MG63 (cell line): ENCODE measurements at regions not wholly inside any gene's neighbourhood (a gene's known extent, or its start where the extent isn't known, plus 50 kb on each side); places are given as distances from the start of the nearest gene placed in this dataset.
"Not testable (repeated sequence)": the region's sequence is repeated elsewhere in the genome, so short reads cannot be mapped to it uniquely, and the experiment has no call there.

ENCODE experiments used
- DNase-seq: peaks from one replicate; pipeline ENCODE4 v3.0.0-alpha.2; 2020
- H3K27me3 ChIP-seq: fragments of 250-450 bp; sonication (Bioruptor Pico); 2 replicates; pipeline ENCODE4 v1.5.1; 2020; ENCODE audit warnings: mild to moderate bottlenecking, moderate library complexity
- H3K36me3 ChIP-seq: fragments of 250-450 bp; sonication (Bioruptor Pico); 2 replicates; pipeline ENCODE4 v1.5.1; 2020; ENCODE audit warnings: mild to moderate bottlenecking, moderate library complexity
- H3K4me3 ChIP-seq: fragments of 250-450 bp; sonication (Bioruptor Pico); 2 replicates; pipeline ENCODE4 v1.5.1; 2020; ENCODE audit warnings: mild to moderate bottlenecking, moderate library complexity
- H3K9me3 ChIP-seq: fragments of 250-450 bp; sonication (Bioruptor Pico); 2 replicates; pipeline ENCODE4 v1.5.1; 2020; ENCODE audit warnings: mild to moderate bottlenecking, moderate library complexity

GRCh38 chr3:147191795-147192385 lies 214.5 kb downstream of the ZIC4 start:
- H3K9me3 ChIP-seq: no peaks in the 10 kb centered on the region
- H3K27me3 ChIP-seq: no peaks in the 10 kb centered on the region
- H3K4me3 ChIP-seq: no peak overlapping the region
- H3K36me3 ChIP-seq: no peaks in the 10 kb centered on the region
- peak; percentile 13 for DNase-seq

GRCh38 chr3:147189016-147189415 lies 217.3 kb downstream of the ZIC4 start:
- Histone ChIP-seq H3K9me3 (no peaks in the 10 kb centered on the region), H3K27me3 (no peaks in the 10 kb centered on the region), H3K4me3 (no peak overlapping the region), H3K36me3 (no peaks in the 10 kb centered on the region)
- no peak for DNase-seq

DNA sequence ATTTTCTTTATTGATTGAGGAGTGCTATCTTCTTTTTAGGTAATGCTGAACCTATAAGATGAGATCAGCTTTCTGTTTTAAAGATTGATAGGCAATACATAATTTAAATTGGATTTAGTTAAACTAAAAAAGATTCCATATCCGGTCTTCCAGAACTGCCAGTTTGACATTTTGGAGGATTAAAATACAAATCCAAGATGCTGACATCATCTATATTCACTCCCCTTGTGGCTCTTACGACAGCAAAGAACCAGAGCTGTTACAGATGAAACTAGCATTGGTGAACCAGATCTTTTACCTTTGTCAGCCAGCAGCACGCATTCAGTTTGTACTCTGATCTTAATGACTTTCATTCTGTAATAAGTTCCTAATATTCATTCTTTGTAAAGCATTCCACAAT lies 218.7 kb downstream of the ZIC4 start:
- Histone ChIP-seq H3K4me3 (no peak overlapping the region), H3K36me3 (no peaks in the 10 kb centered on the region), H3K27me3 (no peaks in the 10 kb centered on the region), H3K9me3 (no peaks in the 10 kb centered on the region)
- DNase-seq: no peak

- no peak for DNase-seq
- no peaks in the 10 kb centered on the region for H3K27me3 ChIP-seq
- H3K4me3 ChIP-seq: no peak overlapping the region
- no peaks in the 10 kb centered on the region for H3K9me3 ChIP-seq
- no peaks in the 10 kb centered on the region for H3K36me3 ChIP-seq
These were observed 220.6 kb downstream of the ZIC4 start for GRCh38 chr3:147185781-147186180.

DNA sequence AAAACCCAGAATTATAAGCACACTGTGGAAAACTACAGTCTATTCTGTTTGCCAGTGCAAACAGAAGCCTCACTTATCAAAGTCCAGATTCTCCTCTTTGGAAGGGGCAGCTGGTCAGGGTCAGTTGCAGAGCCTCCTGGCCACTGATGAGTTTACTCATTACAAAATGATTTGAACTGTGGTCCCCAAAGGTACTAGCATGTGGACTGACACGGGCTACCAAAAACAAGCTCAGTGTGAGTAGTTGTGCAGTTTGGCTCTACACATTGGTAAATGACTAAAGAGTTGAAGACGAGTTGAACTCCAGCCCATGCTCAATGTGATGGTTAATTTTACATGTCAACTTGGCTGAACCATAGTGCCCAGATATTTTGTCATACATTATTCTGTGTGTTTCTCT lies 221.5 kb downstream of the ZIC4 start:
- no peaks in the 10 kb centered on the region for H3K36me3 ChIP-seq
- no peak for DNase-seq
- no peaks in the 10 kb centered on the region for H3K9me3 ChIP-seq
- no peaks in the 10 kb centered on the region for H3K27me3 ChIP-seq
- no peak overlapping the region for H3K4me3 ChIP-seq

GRCh38 chr3:147173257-147173656 lies 233.1 kb downstream of the ZIC4 start:
- no peaks in the 10 kb centered on the region for H3K27me3 ChIP-seq
- H3K36me3 ChIP-seq: no peaks in the 10 kb centered on the region
- H3K4me3 ChIP-seq: no peak overlapping the region
- no peak for DNase-seq
- peaks cover 3% of the 10 kb centered on the region; the same call in 1 of the 2 replicates for H3K9me3 ChIP-seq

DNA sequence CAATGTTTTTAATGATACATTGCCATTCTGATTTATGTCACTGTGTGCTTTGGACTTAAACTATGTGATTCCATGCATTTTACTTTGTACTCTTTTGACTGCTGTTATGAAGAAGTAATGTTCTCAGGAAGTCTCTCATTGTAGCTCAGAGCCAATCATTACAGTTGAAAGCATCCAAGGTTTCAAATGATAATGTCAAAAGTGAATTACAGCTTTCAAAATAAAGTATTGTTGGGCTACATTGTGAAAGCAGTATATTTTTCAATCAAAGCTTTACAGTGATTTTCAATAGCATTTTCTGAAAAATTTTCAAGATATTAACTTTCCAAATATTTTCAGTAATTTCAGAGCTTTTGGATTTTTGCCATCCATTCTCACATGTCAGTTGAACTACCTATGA lies 243.6 kb downstream of the ZIC4 start:
- no peak overlapping the region for H3K4me3 ChIP-seq
- DNase-seq: no peak

GRCh38 chr3:147161833-147162232 lies 244.5 kb downstream of the ZIC4 start:
- Histone ChIP-seq H3K9me3 (no peaks in the 10 kb centered on the region), H3K36me3 (no peaks in the 10 kb centered on the region), H3K4me3 (no peak overlapping the region), H3K27me3 (no peaks in the 10 kb centered on the region)
- DNase-seq: no peak

More for the DNA sequence above, 243.6 kb downstream of the ZIC4 start:
- no peaks in the 10 kb centered on the region for H3K36me3 ChIP-seq
- H3K9me3 ChIP-seq: no peaks in the 10 kb centered on the region
- H3K27me3 ChIP-seq: no peaks in the 10 kb centered on the region

GRCh38 chr3:147160984-147161383 lies 245.4 kb downstream of the ZIC4 start:
- no peak overlapping the region for H3K4me3 ChIP-seq

GRCh38 chr3:147159141-147159540 lies 247.2 kb downstream of the ZIC4 start:
- H3K9me3 ChIP-seq: peaks cover 4% of the 10 kb centered on the region; the same call in 1 of the 2 replicates
- no peaks in the 10 kb centered on the region for H3K27me3 ChIP-seq
- DNase-seq: no peak
- no peak overlapping the region for H3K4me3 ChIP-seq
- H3K36me3 ChIP-seq: no peaks in the 10 kb centered on the region

More at GRCh38 chr3:147160984-147161383, 245.4 kb downstream of the ZIC4 start:
- no peaks in the 10 kb centered on the region for H3K36me3 ChIP-seq
- no peaks in the 10 kb centered on the region for H3K9me3 ChIP-seq
- H3K27me3 ChIP-seq: no peaks in the 10 kb centered on the region
- no peak for DNase-seq

DNA sequence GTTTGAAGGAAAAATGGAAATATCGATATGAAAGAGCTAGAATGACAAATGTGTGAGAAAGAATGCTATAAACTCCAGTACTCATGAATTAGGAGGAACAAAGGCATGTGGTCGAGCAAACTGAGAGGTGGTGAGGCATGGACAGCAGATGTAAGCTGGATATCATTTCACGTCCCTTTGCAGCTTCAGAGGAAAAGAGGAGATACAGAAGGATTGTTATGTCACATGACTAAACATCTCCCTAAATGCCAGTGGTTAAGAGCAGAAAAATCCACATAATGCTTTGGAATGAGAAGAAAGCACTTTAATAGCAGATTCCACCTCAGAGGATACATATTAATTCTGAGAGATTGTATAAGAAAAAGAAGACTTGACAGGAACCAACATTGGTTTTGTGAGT lies 248.7 kb downstream of the ZIC4 start:
- no peak for DNase-seq
- Histone ChIP-seq H3K9me3 (peaks cover 4% of the 10 kb centered on the region; the same call in 1 of the 2 replicates), H3K36me3 (no peaks in the 10 kb centered on the region), H3K27me3 (no peaks in the 10 kb centered on the region), H3K4me3 (no peak overlapping the region)

- not testable (repeated sequence) for H3K4me3 ChIP-seq, H3K9me3 ChIP-seq, DNase-seq, H3K27me3 ChIP-seq, H3K36me3 ChIP-seq
These were observed 251.4 kb downstream of the ZIC4 start for GRCh38 chr3:147154988-147155387.

- no peak overlapping the region for H3K4me3 ChIP-seq
- DNase-seq: no peak
- H3K36me3 ChIP-seq: no peaks in the 10 kb centered on the region
- H3K9me3 ChIP-seq: peaks cover 4% of the 10 kb centered on the region; the same call in 1 of the 2 replicates
- no peaks in the 10 kb centered on the region for H3K27me3 ChIP-seq
These were observed 252.4 kb downstream of the ZIC4 start for GRCh38 chr3:147153830-147154539.

DNA sequence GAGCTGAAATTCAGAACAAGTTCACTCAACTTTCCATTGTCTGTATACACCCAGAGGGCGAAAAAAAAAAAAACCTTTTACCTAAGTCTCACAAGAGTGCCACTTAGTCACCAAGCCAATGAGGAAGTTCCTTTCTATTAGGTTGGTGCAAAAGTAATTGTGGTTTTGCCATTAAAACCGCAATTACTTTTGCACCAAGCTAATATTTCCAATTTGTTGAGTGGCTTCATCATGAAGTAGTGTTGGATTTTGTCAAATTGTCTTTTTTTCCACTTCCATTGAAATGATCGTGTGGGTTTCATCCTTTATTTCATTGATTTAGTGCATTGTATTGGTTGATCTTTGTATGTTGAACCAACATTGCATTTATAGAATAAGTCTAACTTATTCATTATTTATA lies 253.9 kb downstream of the ZIC4 start:
- Histone ChIP-seq H3K27me3 (no peaks in the 10 kb centered on the region), H3K36me3 (no peaks in the 10 kb centered on the region)
- DNase-seq: no peak

GRCh38 chr3:147141516-147142288 lies 264.6 kb downstream of the ZIC4 start:
- H3K9me3 ChIP-seq: no peaks in the 10 kb centered on the region
- no peak overlapping the region for H3K4me3 ChIP-seq
- no peak for DNase-seq
- H3K27me3 ChIP-seq: no peaks in the 10 kb centered on the region
- H3K36me3 ChIP-seq: no peaks in the 10 kb centered on the region

More for the DNA sequence above, 253.9 kb downstream of the ZIC4 start:
- H3K4me3 ChIP-seq: no peak overlapping the region
- H3K9me3 ChIP-seq: peaks cover 4% of the 10 kb centered on the region; the same call in 1 of the 2 replicates

- H3K4me3 ChIP-seq: no peak overlapping the region
- no peaks in the 10 kb centered on the region for H3K36me3 ChIP-seq
- no peaks in the 10 kb centered on the region for H3K27me3 ChIP-seq
- H3K9me3 ChIP-seq: no peaks in the 10 kb centered on the region
- no peak for DNase-seq
These were observed 267.0 kb downstream of the ZIC4 start for GRCh38 chr3:147139341-147139740.

DNA sequence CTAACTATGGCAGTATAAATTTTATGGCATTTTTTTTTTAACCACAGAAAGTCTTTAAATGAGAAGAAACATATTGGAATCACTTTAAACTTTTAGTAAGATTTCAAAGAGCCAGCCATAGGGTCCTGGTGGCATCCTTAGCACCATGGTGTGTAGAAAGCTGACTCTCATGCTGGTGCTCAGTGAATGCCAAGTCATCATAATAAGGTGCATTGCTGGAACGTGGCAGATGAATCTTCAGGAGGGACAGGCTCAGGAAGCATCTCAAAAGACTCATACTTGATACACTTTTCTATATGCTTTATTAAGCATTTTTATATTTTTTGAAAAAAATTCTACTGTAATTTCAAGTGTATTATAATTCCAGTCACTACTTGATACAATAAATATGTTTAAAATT lies 274.2 kb downstream of the ZIC4 start:
- no peaks in the 10 kb centered on the region for H3K36me3 ChIP-seq
- H3K9me3 ChIP-seq: peaks cover 7% of the 10 kb centered on the region; the same call in 1 of the 2 replicates
- DNase-seq: no peak
- no peak overlapping the region for H3K4me3 ChIP-seq
- H3K27me3 ChIP-seq: no peaks in the 10 kb centered on the region
